Activated T-cell treated with anti-CD3 and anti-CD28 coated beads for 48 hours (primary cell): ENCODE measurements at regions not wholly inside any gene's neighbourhood (a gene's known extent, or its start where the extent isn't known, plus 50 kb on each side); places are given as distances from the start of the nearest gene placed in this dataset.
"Not testable (repeated sequence)": the region's sequence is repeated elsewhere in the genome, so short reads cannot be mapped to it uniquely, and the experiment has no call there.

Experiments
- DNase-seq: peaks from one replicate; pipeline ENCODE4 v3.0.0-alpha.2; 2020; ENCODE audit warnings: low read depth

- DNase-seq: no peak
Observed at GRCh38 chr3:26375843-26376530, 246.6 kb upstream of the LRRC3B start.

GRCh38 chr3:26381411-26381810 is 241.2 kb upstream of the LRRC3B start:
- no peak for DNase-seq

GRCh38 chr3:26406636-26407035 is 215.9 kb upstream of the LRRC3B start:
- no peak for DNase-seq

GRCh38 chr3:26418553-26418952 is 204.0 kb upstream of the LRRC3B start:
- no peak for DNase-seq

GRCh38 chr3:26422415-26422814 is 200.2 kb upstream of the LRRC3B start:
- DNase-seq: no peak

DNA sequence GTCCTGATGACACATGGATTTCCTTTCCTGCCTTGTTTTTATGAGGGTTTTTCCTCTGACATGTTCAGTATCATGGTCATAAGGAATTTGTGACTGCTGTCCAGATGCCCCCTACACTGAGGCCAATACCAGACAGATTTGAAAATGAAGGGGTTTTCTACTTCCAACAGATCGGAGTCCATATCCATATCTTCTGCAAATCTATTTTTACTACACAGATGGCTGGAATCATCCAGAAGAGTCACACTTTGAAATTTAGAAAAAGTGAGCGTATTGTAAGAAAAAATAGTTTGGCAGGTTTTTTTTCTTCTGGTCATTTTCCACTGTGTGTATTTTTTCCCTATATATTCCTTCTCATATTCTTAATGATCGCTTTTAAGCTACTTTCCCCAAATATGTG is 197.5 kb upstream of the LRRC3B start:
- no peak for DNase-seq

- no peak for DNase-seq
Observed at GRCh38 chr3:26428992-26429391, 193.6 kb upstream of the LRRC3B start.

DNA sequence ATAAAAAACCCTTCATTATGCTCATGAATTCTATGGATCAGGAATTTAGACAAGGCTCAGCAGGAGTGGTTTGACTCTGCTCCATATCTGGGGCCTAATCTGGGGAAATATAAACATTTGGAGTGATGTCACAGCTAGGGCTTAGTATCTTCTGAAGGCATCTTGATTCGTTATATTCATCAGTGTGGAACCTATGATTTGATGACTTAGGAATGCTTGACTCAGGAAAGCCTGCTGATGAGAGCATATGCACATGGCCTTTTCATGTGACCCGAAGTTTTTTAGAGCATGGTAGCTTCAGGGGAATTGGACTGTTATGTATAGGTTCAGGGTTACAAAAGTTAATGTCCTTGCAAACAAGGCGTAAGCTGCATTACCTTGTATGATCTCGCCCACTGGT is 184.9 kb upstream of the LRRC3B start:
- no peak for DNase-seq

GRCh38 chr3:26438325-26438940 is 184.1 kb upstream of the LRRC3B start:
- no peak for DNase-seq

GRCh38 chr3:26438981-26439884 is 183.3 kb upstream of the LRRC3B start:
- no peak for DNase-seq

DNA sequence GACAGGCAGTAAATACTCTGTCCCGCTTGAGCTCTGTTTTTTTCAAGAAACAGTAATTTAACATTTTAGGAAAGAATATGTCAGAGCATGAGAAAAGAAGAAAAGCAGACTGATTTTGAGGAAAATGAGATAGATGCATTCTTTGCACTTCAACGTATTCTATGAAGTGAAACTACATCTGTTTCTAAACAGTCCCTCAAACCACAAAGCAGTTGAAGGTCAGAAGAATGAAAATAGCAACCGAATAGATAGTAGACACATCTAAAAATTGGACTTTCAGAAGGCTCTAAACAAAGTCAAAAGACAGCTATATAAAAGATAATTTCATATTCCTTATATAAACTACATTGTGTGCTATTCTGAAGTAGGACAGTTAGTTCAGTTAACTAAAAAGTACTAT is 172.6 kb upstream of the LRRC3B start:
- no peak for DNase-seq

DNA sequence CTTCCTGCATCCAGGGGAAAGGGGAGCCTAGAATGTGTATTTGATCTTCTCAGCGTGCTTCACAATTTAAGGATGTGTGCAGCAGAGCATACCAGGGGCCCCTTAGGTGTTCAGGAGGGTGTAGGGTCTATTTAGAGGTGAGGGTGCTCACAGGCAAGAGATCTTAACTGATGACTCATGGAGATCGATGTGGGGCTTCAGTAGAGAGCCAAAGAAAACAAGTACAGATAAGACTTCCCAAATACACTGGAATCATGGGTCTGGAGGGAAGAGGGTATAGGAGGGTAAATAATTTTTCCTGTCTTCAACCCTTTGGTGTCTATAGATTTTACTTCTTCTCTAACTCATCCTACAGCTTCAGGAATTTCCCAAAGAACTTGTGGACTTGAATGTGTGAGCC is 170.2 kb upstream of the LRRC3B start:
- no peak for DNase-seq

- DNase-seq: no peak
Observed at GRCh38 chr3:26460985-26461384, 161.6 kb upstream of the LRRC3B start.

DNA sequence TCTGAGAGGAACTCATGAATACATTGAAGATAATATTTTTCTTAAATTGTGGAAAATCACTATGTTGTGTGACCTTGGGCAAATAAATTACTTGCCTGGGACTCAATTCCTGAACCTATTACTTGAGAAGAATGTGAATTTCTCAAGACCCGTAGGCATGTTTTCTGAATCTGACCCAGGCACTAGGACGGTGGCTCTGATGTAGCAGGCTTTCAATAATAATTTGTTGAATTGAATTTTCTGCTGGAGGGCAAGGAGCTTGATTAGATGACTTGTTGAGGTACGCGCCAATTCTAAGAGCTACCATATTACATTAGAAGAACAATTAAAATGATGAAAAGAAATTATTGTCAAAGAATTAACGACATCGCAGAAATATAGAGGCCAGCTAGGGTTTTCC is 150.2 kb upstream of the LRRC3B start:
- DNase-seq: no peak

DNA sequence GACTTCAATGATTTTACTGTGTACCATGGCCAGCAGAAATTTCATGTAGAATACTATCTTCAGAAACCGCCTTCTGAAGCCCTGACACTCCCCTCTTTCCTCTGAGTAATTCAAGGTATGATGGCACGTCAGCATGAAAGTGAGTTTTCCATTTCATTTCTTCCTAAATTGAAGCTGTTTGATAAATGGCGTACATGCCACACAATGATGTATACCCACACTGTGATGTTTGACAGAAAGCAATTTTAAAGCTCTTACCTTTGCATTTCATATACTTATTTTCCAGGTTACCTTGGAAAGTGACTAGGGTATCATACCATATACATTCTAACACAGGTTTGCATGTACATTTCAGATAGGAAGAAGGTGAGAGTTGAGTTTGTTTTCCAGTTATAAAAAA is 147.9 kb upstream of the LRRC3B start:
- DNase-seq: no peak

DNA sequence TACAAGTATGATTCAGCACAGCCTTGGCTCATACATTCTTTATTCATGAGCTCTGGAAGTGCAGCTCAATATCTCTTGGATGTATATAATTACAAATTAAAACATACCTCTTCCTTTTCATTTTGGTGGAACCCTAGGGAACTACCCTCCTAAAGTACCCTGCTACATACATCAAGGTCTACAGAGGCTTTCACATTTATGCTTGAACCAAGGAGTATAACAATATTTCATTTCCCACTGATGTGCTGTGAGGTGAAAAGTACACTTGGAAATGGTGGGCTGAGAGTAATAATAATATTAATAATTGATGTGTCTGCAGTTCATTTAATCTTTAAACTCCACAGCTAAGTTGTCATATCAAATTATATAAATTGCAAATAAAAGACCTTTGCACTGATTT is 142.2 kb upstream of the LRRC3B start:
- DNase-seq: no peak

GRCh38 chr3:26484140-26484539 is 138.4 kb upstream of the LRRC3B start:
- DNase-seq: no peak

GRCh38 chr3:26498271-26498670 is 124.3 kb upstream of the LRRC3B start:
- no peak for DNase-seq

DNA sequence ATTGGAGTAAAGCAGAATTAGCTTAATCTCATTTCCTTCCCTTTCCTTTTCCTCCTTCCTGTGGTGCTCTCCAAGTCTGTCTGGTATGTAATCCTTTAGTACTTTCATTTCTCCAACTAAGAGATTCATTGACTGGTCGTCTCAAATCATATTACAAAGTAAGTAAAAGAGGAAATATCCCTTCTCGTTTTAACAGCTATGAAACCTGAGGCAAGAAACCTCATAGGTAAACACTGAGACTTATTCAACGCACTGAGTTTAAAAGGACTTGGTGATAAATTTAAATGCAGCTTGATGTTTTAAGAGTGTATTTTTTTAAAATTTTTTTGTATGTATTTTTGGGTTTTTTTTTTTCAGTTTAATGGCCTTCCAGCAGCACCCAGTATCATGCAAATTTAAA is 117.2 kb upstream of the LRRC3B start:
- DNase-seq: no peak

DNA sequence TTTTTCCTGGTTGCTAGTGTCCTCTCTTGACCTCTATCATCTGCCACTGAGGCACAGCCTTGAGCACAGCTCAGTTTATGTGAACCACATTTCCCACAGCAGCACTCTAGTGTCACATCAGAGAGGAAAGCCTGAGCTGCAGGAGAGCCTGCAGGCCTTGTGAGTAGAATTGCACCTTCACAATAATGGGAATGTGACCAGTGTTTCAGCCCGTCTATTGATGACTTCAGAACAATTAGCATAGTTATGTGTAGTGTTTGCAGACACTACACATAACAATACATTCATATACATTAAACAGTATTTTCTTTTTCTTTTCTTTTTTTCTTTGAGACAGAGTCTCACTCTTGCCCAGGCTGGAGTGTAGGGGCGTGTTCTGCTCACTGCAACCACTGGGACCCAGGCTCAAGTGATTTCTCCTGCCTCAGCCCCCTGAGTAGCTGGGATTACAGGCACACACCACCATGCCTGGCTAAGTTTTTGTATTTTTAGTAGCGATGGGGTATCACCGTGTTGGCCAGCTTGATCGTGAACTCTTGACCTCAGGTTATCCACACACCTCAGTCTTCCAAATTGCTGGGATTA is 108.0 kb upstream of the LRRC3B start:
- not testable (repeated sequence) for DNase-seq

DNA sequence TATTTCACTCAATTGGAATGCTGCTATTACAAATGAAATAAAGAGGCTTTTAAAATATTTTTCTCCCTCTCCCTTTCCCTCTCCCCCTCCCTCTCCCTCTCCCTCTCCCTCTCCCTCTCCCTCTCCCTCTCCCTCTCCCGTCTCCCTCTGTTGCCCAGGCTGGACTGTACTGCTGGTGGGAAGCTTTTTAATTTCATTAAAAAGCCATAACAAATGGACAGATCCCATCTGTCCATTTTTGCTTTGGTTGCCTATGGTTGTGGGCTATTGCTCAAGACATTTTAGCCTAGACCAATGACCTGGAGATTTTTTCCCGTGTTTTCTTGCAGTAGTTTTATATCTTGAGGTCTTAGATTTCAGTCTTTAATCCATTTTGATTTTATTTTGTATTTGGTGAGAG is 107.2 kb upstream of the LRRC3B start:
- no peak for DNase-seq

DNA sequence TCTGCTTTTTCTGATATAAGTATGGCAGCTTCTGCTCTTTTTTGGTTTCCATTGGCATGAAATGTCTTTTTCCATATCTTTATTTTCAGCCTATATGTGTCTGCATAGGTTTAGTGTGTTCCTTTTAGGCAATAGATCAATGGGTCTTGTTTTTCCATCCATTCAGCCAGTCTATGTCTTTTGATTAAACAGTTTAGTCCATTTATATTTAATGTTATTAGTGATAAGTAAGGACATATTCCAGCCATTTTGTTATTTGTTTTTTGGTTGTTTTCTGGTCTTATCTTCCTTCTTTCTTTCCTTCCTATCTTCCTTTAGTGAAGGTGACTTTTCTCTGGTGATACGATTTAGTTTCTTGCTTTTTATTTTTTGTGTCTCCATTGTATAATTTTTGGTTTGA is 101.3 kb upstream of the LRRC3B start:
- no peak for DNase-seq

DNA sequence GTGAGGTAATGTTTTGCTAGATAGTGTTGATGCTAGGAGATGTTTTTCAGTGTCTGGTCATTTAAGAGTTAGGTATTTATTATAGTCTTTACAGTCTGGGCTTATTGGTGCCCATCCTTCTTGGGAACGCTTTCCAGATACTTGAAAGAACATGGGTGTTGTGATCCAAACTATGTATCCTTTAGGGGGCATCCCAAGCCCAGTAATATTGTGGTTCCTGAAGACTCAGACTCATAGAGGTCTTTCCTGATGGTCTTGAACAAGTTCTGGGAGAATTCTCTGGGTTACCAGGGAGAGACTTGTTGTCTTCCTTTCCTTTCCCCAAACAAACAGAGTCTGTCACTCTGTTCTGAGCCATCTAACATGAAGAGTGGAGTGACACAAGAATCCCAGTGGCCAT is 99.7 kb upstream of the LRRC3B start:
- DNase-seq: no peak
